HS-27A (cell line): ENCODE measurements at regions not wholly inside any gene's neighbourhood (a gene's known extent, or its start where the extent isn't known, plus 50 kb on each side); places are given as distances from the start of the nearest gene placed in this dataset.
"Not testable (repeated sequence)": the region's sequence is repeated elsewhere in the genome, so short reads cannot be mapped to it uniquely, and the experiment has no call there.

Experiments
- DNase-seq: peaks from one replicate; pipeline ENCODE4 v3.0.0-alpha.2; 2012; ENCODE audit warnings: low read depth, missing footprints

DNA sequence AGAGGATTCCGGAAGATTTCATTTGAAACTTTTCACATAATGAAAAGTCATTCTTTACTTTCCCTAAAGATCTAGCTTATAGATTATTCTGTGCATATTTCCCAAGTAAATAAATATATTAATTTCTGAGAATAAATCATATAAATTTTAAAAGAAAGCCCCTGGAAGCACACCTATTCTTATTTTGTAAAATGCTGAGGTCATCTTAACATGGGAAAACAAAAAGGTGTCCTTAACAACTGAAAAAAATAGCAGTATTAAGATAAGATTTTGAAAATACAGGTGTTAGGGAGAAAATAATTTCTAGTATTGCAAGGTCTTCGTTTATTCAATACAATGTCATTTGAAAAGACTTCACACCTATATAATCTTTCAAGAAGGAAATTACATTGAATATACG lies 567.5 kb upstream of the CHAC2 start:
- DNase-seq, result no peak

DNA sequence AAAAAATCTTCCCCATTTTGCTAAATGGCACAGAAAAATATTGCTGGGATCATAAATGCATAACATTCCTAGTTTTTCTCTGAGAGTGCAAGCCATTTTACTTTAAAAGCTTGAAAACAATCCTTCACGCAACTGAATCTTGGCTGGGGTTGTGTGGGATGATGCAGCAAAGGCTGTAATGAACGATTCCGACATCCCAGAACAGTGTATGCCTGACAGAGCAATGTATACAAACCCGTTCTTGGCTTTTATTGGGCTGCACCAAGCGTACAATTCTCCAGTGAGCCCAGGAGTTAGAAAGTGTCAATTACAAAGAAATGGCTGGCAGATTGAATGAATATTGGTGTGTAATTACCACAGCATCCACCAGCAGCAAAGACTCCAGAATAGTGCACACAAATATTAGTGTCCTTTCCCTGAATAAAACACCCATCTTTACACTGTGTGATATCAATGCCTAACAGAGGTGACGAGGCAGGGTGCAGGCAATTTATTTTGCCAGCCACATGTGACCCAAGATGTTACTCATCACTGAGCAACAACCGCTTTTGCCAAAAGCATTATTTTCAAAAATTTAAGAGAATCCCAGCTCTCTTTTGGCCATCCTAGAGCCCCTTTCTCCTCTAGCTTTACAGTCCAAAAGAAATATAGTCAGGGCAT lies 578.6 kb upstream of the CHAC2 start:
- no peak for DNase-seq

DNA sequence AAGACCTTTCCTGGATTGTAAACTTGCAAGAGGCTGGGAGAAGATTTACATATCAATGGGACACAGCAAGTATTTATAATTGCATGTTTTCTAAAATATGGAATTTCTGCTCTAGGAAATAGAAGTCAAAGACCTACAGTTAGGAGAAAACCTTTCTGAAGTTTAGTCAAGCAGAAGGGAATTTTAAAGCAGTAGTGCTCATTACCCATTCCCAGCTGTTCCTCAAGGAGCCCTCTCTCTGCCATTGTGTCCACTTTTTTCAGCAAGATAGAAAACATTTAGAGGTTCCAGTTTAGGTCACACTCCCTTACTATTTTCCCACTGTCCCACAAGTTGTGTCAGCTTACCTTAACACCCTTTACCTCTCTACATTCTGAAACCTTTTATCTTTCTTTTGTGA lies 584.0 kb upstream of the CHAC2 start:
- DNase-seq, result no peak

DNA sequence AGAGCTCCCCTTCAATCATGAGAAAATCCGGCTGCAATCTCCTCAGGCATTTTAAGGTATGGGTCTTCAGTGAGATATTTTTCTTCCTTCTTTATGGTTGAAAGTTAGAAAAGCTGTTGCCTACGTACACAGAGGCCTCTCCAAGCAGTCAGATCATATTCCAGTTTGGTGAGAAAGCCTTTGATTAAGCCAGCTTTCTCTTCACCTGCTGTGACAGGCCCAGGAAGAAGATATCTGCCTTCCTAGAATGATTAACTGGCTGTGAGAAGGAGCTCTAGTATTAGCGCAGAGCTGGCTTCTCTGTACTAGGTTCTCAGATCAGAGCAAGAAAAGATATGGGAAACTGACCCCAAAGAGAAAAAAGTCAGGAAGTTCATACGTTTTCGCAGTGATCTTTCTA lies 585.0 kb upstream of the CHAC2 start:
- no peak for DNase-seq

DNA sequence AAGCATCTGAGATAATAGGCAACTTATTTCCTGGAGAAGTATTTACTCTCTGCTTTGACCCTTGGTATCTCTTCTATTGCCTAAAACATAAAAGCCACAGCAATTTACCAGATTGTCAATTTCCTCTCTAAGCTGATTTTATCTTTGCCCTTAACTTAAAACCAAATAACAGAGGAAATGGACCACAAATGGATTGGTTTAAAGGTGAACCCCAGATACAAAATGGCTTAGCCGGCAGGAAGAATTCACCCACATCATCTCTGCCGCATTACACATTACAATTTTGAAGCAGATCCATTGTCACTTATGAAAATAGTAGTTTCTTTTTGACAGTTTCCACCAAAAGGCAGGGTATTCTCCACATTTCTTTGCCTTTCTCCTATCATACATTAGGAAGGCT lies 585.8 kb upstream of the CHAC2 start:
- DNase-seq, result no peak

DNA sequence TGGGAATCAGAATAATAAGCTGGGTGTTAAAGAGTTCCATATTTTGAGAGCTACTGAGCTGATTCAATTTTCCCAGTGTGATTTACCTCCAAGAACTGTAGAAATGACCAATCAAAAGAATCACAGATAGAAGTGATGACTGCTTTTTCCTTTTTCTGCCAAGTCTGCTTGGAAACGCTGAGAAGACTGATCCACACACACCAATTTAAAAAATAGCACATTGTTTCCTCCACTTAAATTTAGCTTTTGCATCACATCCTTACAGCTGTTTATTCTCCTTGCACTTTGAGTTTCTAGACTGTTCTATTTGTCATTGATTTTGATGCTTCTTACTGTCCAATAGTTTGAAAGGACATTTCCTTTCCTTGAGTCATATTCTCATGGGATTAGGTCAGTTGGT lies 590.3 kb upstream of the CHAC2 start:
- DNase-seq, result no peak

DNA sequence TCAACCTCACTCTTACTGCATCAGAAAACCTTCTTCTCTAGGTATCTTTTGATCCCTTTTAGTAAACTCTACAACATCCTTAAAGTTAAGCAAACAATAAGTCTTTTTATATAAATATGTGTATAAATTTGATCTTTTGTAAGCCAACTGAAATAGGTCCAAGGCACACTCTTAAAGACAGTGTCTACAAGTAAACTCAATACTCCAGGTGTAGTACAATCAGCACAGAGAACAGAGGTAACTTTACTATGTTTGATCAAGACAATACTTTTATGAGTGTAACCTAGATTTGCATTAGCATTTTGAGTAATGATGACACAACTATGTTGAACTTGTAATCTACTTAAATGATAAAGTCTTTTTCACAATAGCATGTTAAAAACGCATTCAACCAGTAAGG lies 593.1 kb upstream of the CHAC2 start:
- DNase-seq, result no peak

DNA sequence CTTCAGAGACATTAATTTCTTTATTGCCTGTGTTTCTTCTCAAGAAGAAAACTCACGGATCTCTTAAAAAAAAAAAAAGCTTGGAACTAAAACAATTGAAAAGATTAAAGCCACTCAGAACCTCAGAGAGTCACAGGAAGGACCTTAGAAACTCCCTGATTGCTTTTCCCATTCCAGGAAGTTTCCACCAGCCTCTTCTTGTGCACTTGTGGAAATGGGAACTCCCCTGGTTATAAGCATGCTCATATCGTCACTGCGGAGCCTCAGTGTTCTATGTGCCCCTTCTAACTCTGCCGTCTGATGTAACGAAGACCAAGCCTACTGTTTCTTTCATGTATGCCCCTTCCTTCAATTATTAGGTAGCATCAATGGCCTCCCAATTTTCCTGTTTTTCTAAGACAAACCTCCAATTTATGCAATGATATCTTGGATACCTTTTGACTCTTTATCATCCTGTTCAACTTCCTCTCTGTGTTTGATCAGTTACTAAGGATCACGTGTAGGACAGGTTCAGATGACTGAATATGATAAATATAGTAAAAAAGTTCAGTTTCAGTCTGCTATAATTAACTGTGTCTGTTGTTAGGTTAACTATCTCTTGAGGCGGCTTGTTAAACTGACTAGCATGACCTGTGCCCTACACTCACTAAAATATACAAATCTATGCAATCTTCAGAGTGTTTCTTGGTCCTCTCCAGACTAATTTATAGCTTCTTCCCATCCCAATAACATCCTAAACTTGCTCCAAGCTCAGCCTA lies 593.7 kb upstream of the CHAC2 start:
- no peak for DNase-seq

DNA sequence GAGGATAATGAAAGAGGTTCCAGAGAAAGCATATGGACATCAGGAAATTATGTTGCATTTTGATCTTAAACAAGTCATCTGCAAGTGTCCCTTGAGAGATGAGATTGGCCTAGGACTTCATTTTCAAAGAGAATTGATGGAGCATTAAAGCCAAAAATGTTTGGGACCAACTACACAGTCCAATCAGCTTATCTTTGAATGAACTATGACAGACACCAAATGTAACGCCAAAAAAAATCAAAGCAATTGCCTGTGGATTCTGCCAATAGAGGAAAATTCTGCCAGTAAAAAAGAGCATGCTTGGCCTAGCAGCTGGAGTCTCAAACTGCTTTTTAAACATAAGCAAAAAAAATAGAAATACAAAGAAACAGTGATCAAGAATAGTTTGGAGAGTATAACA lies 594.5 kb upstream of the CHAC2 start:
- DNase-seq, result no peak

DNA sequence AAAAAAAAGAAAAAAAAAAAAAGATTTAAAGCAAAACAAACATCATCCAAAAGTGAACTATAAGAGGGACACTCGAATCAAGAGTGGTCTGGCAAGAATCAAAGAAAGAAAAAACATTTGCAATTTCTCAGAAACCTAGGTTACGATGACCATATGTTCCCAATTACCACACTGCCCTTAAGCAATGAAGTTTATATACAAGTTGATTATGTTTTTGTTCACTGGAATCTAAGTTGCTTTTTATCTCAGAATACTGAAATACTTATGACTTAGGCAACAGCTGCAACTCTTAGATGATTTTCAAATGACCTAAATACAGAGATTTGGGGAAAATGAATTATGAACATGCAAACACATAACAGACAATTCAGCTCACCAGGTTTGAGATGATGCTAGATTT lies 597.1 kb upstream of the CHAC2 start:
- no peak for DNase-seq

DNA sequence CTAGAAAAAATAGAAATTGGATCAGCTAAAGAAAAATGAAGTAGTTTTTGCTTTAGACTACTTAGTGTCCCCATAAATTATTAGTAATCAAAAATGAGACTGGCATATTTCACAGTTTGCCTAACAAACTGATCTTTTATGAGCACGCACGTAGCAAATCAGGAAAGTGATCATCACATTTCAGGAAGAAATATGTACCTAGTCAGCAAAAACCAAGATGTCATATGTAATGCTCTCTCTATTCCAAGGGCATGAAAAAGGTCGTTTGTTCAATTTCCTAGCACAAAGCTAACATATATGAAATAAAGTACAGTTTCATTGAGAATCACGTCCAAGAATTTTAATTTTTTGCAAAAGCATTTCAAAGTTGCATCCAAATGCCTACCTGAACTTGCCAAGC lies 600.4 kb upstream of the CHAC2 start:
- DNase-seq, result no peak

DNA sequence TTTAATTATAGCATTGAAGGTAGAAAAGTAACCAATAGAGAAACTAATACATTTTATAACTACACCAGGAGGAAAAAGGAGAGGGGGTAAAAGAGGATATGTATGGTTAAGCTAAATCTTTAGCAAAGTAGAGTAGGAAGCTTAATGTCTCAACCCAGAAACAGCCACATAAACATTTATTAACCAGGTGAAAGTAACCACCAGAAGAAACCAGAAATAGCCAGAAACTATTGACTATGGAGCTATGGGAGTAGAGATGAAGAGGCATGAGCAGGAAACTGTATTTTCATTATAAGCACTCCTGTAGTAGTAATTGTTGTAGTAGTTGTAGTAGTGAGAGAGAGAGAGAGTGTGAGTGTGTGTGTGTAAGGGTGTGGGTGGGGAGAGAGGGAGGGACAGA lies 617.5 kb upstream of the CHAC2 start:
- no peak for DNase-seq

DNA sequence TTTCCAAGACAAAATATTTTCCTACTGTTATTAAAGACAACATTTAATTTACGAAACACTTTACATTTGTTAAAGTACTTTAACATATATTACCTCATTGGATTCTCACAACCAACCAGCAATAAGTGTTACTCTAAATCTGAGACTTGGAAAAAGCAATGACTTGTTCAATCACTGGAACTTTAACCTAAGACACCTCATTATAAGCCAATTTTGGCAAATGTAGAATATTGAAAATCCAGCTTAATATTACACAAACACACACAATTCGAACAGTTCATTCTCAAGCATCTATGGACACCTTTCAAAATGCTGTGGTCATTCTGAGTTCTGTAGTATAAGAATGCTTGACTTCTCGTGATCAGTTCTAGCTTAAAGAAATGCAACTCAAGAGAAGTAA lies 619.4 kb upstream of the CHAC2 start:
- DNase-seq, result no peak

DNA sequence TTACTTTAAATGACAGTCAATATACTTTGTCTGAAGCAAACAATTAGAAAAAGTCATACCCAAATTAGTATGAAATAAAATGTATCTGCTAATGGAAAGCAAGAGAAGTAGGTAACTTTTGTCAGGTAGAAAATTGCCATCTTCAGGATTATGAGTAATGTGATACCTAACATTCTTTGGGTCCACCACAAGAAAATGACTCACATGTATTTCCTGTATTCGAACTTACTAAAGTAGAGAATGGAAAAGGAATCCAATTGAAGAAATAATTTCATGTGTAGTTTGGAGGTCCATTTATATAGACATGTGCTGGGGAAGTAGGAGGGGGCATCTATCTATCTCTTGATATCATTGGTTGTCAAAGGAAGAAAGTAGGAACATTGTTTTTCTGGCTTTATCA lies 636.2 kb upstream of the CHAC2 start:
- DNase-seq, result peak; percentile 39

DNA sequence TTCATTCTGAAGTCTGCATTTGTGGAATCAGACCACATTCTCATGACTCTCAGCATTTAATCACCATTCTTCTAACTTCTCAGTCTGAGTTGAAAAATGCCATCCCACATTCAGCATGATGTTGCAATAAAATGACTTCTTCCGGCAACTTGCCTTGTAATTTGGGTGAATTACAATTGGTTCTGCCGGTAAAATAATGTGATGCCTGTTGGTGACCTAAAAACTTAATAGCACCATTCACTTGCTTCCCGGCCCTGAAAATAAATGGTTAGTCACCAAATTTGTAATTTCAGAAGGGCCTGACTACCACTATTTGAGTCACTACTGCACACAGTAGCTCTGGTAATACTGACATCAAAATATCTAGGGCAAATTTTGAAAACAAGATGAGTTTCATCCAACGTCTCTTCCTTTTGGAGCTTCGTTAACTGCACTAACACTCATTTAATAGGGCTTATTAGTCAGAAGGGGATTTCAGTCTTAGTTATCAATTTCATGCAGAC lies 637.1 kb upstream of the CHAC2 start:
- peak; percentile 39 for DNase-seq

DNA sequence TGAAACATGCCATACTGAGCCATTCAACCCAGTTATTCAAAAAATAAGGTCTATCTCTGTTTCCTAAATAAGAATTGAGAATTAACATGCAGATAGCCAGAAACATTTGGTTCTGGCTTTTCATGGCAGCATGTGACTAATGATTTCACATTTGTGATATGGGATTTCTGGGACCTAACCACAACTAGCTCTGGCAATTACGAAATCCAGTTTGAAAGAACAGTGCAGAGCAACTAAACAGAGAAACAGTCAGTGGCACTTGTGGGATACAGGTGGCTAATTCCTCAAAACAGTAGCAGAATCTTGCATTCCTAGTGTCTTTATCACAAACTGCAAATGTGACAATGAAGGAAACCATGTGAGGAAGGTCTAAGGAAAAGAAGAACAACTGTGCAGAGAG lies 637.8 kb upstream of the CHAC2 start:
- DNase-seq, result peak; percentile 59

DNA sequence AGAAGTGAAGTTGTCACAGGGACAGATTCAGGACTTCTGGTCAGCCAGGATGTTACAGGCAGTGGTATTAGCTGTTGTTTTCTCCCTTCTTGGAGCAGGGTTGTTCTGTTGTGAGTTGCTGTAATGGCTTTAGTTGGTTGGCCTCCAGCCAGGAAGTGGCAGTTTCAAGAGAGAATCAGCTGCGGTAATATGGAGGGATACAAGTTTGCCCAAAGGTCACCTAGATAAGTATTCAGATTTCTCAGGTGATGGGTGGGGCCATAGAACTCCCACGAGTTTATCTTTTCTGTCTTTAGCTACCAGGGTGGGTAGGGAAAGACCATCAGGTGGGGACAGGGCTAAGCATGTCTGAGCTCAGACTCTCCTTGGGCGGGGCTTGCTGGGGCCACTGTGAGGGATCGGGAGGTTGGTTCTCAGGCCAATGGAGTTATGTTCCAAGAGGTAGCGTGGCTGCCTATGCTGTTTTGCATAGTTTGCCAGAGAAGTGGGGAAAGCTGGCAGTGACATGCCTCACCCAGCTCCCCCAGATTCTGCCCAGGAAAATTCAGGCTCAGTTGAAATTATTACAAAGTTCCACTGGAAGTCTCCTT lies 640.4 kb upstream of the CHAC2 start:
- no peak for DNase-seq

DNA sequence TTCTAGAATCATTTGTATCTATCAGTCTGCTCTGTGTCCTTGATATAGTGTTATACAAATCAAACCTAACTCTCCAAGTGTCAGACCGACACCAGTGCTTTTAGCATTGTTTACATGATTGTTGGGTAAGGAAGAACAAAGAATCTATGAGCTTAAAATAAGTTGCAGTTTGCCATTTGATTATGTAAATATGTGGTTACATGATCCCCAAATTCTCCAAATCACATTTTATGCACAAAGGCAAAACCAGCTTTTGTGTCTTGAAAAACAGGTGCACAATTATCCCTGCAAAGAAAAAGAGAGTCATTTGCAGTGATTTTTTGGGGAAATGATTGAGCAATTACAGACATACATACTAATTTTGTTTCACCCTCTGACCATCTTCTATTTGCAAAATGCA lies 652.6 kb upstream of the CHAC2 start:
- no peak for DNase-seq

DNA sequence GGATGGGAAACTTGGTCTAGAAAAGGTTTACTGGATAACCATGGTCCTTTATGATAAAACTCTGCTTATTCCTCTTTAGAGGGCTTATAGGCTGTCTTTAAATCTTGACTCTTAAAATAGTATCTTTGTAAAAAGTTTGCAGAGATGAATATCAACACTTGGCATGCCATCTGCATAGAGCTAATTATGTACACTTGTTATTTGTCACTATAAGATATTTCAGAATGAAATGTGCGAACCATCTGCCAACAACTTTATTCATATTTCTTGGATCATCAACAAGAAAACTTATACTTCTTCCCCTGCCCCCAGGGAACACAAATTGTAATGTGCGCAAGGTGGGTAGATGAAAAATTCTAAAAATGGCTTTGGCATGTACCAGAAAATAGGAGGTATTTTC lies 653.0 kb upstream of the CHAC2 start:
- DNase-seq, result no peak

DNA sequence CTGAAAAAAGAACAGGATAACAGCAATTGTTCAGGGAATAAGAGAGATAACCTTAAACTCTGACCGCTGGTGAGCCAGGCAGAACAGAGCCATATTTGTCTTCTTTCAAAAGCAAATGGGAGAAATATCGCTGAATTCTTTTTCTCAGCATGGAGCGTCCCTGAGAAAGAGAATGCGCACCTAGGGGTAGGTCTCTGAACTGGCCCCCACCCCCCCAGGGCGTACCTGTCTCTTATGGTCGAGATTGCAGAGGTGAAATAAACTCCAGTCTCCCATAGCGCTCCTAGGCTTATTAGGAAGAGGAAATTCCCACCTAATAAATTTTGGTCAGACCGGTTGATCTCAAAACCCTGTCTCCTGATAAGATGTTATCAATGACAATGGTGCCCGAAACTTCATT lies 655.2 kb upstream of the CHAC2 start:
- not testable (repeated sequence) for DNase-seq

DNA sequence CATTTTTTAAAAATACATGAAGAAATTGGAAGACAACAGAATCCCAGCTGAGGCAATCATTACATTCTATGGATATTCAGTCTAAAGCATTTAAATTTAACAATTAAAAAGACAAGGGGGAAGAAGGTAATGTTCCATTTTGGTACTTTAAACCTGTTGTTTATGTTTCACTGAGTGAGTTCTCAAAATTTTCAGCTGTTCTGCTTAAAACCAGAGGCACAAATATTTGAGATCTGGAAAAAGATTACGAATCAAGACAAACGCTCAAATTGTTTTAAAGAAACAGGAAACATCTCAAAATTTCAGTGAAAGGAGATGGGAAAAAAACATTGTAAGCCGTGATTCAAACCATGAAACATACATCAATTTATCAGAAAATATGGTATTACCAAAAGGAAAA lies 656.2 kb upstream of the CHAC2 start:
- DNase-seq, result no peak

DNA sequence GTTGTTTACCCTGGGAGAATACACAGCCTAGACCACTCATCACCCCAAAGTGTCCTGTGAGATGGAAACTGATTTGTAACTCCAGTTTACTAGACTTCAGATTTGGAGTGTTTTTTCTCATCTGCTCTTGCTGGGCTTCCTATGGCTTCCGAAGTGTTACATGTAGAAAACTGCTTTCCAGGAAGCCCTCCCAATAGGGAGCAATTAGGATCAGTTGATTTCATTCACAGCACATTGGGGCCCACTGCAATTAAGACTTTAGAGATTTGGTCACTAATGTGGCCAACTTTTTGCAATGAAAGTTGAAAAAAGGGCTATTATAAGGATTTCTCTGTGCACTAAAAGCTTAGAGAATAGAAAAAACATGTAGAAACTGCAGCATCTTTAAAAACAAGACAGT lies 656.6 kb upstream of the CHAC2 start:
- DNase-seq, result no peak

DNA sequence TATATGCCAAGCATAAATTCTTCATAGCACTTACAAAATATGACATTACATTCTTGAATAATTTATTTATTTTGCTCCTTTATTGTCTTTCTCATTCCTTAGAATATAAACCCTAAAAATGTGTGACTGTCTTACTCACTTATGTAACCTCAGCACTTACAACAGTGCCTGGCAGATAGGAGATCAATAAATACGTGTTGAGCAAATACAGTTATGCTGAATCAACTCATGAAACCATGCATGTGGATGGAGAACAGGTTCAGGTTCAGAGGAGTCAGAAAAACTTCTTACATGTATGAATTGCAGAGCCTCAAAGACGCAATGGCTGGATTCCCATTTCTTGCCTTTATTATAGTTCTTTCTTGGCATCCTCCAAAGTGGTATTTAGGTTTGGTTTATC lies 659.4 kb upstream of the CHAC2 start:
- no peak for DNase-seq

DNA sequence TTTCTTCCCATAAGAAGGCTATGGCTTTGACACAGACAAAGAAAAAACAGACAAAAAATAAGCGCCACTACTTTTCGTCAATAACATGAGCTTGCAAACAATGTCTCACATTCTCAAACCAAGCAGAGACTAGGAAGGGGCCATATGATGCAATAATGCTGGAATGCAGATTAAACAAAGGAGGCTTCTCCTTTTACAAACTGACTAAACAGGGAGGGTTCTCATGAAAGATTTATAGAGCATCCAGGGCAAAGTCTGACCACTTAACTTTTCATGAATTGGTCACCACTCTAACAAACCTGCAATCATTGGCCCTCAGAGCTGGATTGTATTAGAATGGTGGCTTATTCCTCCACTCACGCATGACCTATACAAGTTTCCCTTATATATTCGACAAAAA lies 663.3 kb upstream of the CHAC2 start:
- peak; percentile 39 for DNase-seq
